ENCODE measurements at regions not wholly inside any gene's neighbourhood (a gene's known extent, or its start where the extent isn't known, plus 50 kb on each side); places are given as distances from the start of the nearest gene placed in this dataset.
A peak's percentile ranks its signal among the peaks of the same experiment; 100 is the strongest.

GRCh38 chr2:220178991-220179695 lies 551.7 kb downstream of the SLC4A3 start:
- DNase-seq, result no peak

- peak; percentile 19 for DNase-seq
These were observed 553.7 kb downstream of the SLC4A3 start for GRCh38 chr2:220181165-220181564.

GRCh38 chr2:220182790-220183189 lies 555.4 kb downstream of the SLC4A3 start:
- DNase-seq, result no peak

DNA sequence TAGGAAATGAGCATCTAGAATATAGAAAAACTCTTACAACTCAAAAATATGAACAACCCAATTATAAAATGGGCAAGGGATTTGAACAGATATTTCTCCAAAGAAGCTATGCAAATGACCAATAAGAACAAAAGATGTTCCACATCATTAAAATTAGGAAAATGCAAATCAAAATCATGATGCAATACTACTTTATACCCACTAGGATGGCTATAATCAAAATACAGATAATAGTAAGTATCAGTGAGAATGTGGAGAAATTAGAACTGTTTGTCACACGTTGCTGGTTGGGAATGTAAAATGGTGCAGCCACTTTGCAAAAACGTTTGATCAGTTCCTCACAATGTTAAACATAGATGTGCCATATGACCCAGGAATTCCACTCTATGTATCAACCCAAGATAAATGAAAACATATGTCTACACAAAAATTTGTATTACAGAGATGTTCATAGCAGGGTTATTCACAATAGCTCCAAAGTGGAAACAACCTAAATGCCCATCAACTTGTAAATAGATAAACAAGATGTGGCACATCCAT lies 558.4 kb downstream of the SLC4A3 start:
- no peak for DNase-seq

- DNase-seq, result peak; percentile 93
These were observed 560.6 kb downstream of the SLC4A3 start for GRCh38 chr2:220188031-220188430.

DNA sequence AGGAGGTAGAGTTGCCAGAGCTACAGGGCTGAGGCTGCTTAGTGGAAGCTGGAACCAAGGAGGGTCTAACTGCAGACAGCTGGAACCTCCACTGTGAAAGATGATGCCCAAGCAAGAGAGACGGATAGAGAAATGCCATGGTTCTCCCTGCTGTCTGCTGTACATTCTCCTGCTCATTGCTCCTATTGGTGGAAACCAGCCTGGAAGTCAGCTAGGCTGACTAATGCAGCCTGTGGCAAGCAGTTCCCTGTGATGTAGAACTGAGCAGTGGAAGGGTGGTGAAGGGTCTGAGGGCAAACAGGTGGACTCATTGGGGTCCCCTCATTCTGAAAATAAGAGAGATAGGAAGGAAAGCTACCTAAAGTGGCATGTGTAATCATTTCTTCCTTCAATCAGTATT lies 563.6 kb downstream of the SLC4A3 start:
- peak; percentile 23 for DNase-seq

GRCh38 chr2:220191737-220192136 lies 564.3 kb downstream of the SLC4A3 start:
- DNase-seq, result no peak

DNA sequence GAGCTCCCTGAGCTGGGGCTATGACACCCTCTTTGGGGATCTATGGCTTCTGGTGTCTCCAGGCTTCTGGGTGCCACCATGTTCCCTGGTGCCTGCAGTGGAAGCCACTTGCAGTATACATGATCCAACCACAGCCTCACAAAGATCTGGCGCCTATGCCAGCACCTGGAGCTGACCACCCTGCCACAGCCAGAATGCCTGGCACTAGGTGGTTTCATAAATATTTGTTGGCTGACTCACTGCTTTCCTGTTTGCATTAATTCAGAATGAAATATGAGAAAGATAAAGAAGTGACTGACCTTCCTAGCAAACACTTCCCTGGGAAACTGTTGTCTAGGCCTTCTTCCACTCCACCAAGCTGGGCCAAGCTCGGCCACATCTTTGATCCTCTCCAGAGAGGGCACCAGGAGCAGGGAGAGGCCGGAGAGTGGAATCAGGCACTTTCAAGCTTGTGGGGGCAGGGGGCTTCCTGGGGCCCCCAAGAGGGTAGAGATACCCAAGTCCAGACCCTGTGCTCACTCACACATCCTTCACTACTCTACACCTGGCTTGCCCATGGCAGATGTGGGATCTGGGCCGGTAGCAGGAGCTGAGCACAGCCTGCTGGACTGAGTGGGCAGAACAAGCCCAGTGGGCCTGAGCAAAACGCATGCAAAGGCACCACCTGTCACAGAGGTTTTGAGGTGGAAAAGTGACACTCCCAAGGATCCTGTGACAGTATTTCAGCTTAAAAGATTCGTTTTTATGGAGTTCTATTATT lies 565.7 kb downstream of the SLC4A3 start:
- peak; percentile 96 for DNase-seq

GRCh38 chr2:220194630-220195584 lies 567.5 kb downstream of the SLC4A3 start:
- peak; percentile 13 for DNase-seq

- DNase-seq, result peak; percentile 22
These were observed 571.5 kb downstream of the SLC4A3 start for GRCh38 chr2:220198896-220199295.

DNA sequence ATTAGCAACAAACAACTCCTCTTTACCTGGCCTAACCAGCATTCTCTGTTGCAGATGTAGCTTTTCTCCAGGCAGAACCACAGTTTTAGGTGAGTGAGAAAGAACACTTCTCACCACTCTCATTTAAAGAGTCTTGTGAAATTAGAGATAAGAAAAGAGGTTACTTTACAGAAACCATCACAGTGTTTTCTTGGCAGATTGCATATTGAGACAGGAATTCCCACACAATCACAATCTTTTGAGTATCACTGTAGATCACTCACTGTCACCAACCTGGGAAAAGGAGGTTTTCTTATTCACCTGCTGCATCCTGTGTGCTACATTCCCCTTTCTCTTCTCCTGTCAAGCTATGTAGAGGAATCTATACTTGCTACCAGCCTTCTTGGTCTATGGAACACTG lies 574.6 kb downstream of the SLC4A3 start:
- DNase-seq, result peak; percentile 50

DNA sequence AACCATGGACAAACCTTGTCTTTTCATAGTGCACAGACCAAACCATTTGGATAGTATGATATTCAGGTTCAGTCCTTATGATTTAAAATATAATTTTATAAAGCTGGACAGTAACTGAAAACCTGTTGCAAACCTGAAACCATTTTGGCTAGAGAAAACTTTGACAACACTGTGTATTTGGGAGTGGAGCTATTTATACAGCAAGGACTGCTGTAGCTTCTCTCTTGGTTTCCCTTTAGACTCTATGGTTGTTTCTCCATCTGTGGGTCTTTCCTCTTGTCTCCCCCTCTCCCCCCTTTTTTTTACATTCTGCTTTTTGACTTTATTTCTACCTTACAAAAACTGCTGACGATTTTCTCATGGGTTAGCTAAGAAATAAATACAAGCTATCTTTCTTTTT lies 581.7 kb downstream of the SLC4A3 start:
- no peak for DNase-seq

DNA sequence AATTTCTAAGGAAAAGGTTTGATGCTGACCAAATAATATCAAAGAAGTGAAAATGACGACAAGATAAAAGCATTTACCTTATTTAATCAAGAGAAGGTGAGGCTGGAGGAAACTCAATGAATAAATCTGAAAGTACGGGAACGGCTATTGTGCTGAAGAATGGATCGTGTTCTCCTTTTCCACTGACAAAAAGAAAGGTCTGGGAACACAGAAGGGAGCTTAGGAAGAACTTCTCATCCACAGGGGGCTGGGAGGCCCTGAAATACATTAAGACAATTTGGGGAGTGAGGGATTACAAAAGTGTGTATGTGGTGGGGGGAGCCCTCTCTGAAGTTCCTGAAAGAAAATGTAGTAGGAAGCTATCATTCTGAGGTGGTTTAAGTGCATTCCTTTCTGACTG lies 582.3 kb downstream of the SLC4A3 start:
- no peak for DNase-seq

GRCh38 chr2:220212296-220213080 lies 585.1 kb downstream of the SLC4A3 start:
- no peak for DNase-seq

DNA sequence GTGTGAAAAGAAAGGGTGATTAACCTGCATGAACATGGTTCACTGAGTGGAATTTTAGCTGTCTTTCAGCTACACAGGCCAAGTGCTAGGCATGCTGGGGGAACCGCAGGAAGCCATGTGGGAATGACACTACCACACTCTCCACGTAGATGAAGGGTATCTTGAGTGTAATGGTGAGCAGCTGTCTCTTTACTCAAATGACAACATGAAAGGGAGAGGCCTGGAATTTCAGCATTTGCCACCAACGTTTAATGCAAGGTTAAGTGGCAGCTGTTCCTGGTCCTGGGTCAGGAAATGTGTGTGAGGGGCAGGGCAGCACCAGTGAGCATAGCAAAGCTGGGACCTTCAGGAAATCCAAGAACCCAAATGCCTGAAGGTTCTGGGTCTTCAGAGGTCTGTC lies 588.4 kb downstream of the SLC4A3 start:
- no peak for DNase-seq

DNA sequence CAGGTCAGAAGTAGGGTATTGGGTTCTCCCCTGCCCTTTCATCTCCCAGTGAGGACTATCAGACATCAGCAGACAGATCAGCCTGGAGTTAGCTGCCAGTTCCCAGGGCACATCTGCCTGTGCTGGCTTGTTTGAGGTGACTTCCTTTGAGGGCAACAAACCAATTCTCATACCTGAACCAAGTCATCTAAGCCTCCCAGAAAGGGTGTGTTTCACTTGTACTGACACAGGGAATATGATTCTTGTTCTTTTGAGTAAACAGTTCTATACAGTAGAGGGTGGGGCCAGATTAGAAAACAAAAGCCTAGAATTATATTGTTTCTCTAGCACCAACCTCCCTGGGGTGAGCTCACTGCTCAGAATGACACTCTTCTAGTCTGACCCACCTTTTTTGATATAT lies 591.9 kb downstream of the SLC4A3 start:
- no peak for DNase-seq

- DNase-seq, result no peak
These were observed 592.6 kb downstream of the SLC4A3 start for GRCh38 chr2:220220009-220220408.

DNA sequence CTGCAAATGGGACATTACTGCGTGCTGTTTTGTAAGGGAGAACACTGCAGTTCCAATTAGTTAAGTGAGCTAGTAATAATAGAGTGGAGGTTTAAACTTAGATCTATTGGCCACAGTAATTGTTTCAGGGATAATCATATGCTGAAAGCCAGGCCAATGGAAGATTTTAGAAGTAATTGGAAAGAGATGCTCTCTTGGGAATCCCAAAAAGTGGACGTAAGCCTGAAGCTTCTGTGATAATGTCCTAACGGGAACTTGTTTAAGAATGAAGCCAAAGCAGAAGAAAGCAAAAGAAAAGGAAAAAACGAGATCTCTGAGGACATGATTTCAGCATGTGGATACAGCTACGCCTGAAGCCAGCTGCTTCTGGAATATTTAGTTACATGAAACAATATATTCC lies 594.6 kb downstream of the SLC4A3 start:
- DNase-seq, result no peak

DNA sequence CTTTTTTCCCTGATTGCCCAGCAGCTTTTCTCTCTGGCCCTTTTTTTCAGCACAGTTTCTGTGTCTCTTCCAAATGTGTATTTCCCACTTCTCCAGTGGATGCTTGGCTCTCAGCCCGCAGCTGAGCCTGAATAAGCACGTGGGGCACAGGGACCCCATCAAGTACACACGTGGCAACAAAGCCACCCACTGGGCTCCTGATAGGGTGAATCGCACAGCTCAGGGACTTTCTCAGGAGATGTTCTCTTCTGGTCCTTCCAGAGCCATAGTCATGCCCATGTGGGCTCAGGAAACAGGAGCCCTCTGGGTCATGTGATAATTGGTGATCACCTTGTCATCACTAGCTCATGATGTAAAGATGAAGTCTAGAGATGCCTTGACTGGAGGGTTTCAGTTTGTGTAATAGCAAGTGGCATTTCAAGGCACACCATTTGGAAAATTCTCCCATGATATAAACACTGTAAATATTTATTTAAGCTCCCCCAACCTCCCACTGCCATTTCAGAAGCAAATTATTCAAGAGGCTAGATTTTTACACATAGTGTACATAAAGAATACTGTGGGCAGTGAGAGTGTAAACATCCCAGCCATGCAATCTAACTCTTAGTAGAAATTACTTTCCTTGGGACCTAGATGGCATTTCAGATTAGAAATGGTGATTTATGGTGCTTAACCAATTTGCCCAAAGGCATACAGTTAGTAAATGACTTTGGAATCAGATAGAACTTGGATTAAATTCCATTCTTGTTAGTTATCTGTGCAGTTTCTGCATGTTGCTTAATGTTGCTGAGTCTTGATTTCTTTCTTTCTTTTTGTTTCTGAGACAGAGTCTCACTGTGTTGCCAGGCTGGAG lies 597.5 kb downstream of the SLC4A3 start:
- DNase-seq, result peak; percentile 90

- DNase-seq, result no peak
These were observed 598.6 kb downstream of the SLC4A3 start for GRCh38 chr2:220226076-220226475.

DNA sequence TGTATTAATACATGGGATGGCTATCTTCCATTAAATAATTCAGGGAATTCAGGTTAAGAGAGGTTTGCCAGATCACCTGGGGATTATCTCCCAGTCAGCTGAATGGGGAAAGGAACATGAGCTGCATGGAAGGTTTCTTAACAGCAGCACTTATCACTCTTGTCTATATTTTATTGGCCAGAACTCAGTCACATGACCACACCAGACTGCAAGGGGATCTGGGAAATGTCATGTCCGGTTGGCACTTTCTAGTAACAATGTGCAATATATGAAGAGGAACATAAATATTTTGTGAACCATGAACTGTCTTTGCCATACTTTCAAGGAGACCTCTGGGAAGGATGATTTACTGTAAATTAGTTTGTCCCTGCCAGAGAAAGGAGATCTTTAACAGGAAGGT lies 599.1 kb downstream of the SLC4A3 start:
- DNase-seq, result no peak

Measured in NCI-H226 (cell line).